IMR-90 (cell line): ENCODE measurements at regions not wholly inside any gene's neighbourhood (a gene's known extent, or its start where the extent isn't known, plus 50 kb on each side); places are given as distances from the start of the nearest gene placed in this dataset.
A peak's percentile ranks its signal among the peaks of the same experiment; 100 is the strongest.

Source experiments
- CEBPB ChIP-seq: IDR thresholded peaks from 2 replicates; pipeline ENCODE4 v1.6.1; 2012; ENCODE audit warnings: low read depth, low read length, improper control_type of control experiment
- MAZ ChIP-seq: IDR thresholded peaks from 2 replicates; pipeline ENCODE4 v1.6.1; 2012; ENCODE audit warnings: low read depth, mild to moderate bottlenecking, low read length, improper control_type of control experiment, moderate library complexity, borderline replicate concordance
- RAD21 ChIP-seq: IDR thresholded peaks from 2 replicates; pipeline ENCODE4 v1.6.1; 2012; ENCODE audit warnings: low read length, improper control_type of control experiment
- TF ChIP-seq, protein P1 (sequence below): conservative IDR thresholded peaks from 2 replicates; pipeline ENCODE4 v1.5.1; 2012; ENCODE audit warnings: mild to moderate bottlenecking, low read depth, low read length, improper control_type of control experiment

DNA sequence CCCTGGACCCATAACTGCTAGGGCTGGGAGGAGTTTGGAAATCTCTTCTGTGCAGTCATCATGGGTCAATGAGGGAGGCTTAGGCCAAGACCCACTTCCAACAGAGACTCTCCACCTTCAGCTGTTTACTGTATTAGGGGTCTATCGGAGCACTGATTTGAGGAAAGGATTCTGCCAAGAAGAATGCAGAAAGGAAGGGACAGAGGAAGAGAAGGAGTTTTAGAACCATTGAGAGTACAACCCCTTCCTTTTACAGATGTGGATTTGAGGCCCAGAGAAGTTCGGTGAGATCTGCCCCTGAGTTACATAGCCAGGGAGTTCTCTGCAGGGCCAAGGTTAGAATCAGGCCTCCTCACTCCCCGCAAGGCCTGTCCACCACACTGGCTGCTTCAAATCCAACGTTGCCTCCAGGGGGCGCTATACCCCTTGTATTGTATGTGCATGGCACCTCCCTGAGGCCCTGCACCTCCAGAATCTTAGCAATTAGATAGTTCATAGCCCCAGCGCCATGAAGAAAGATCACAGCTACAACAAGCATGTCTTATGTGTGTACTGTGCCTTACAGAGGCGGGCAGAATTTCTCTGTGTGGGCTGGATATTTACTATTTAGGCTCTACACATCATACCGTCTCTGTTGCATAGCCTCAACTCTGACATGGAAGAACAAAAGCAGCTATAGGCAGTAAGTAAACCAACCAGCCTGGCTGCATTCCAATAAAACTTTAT, 246.8 kb downstream of the SKIDA1 start:
- TF ChIP-seq RAD21: peak; percentile 97
- TF ChIP-seq, protein P1, sequence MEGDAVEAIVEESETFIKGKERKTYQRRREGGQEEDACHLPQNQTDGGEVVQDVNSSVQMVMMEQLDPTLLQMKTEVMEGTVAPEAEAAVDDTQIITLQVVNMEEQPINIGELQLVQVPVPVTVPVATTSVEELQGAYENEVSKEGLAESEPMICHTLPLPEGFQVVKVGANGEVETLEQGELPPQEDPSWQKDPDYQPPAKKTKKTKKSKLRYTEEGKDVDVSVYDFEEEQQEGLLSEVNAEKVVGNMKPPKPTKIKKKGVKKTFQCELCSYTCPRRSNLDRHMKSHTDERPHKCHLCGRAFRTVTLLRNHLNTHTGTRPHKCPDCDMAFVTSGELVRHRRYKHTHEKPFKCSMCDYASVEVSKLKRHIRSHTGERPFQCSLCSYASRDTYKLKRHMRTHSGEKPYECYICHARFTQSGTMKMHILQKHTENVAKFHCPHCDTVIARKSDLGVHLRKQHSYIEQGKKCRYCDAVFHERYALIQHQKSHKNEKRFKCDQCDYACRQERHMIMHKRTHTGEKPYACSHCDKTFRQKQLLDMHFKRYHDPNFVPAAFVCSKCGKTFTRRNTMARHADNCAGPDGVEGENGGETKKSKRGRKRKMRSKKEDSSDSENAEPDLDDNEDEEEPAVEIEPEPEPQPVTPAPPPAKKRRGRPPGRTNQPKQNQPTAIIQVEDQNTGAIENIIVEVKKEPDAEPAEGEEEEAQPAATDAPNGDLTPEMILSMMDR: peak; percentile 89
- peak; percentile 53; the same call in 1 of the 2 replicates for TF ChIP-seq MAZ
- no peak for TF ChIP-seq CEBPB
